Gastroesophageal sphincter (tissue), 4 donors: ENCODE measurements at regions not wholly inside any gene's neighbourhood (a gene's known extent, or its start where the extent isn't known, plus 50 kb on each side); places are given as distances from the start of the nearest gene placed in this dataset.

Experiments
- ATAC-seq: fragments of 150-250 bp; one replicate; pipeline ENCODE4 v1.9.1; 2016; ENCODE audit warnings: mild to moderate bottlenecking, moderate library complexity
- H3K27ac ChIP-seq, 4 donors: fragments of 200-600 bp; sonication (generic) in 3 of 4; 1 replicate in 3 of 4; 2 replicates in 1 of 4; pipeline ENCODE4 v1.5.1; 2016 to 2019
- H3K27me3 ChIP-seq: fragments of 200-600 bp; sonication (generic); one replicate; pipeline ENCODE4 v1.5.1; 2019
- H3K36me3 ChIP-seq, 2 donors: fragments of 200-600 bp; sonication (generic); one replicate each; pipeline ENCODE4 v1.5.1; 2019; ENCODE audit warnings: control low read depth in 1 of 2
- H3K4me1 ChIP-seq, 3 donors: fragments of 200-600 bp; sonication (generic); 1 replicate in 2 of 3; 2 replicates in 1 of 3; pipeline ENCODE4 v1.5.1; 2016 to 2019; ENCODE audit warnings: control low read depth in 2 of 3
- H3K4me3 ChIP-seq, 2 donors: fragments of 200-600 bp; sonication (generic); one replicate each; pipeline ENCODE4 v1.5.1; 2019; ENCODE audit warnings: mild to moderate bottlenecking in 1 of 2, moderate library complexity in 1 of 2
- H3K9me3 ChIP-seq, 3 donors: fragments of 200-600 bp; sonication (generic); one replicate each; pipeline ENCODE4 v1.5.1; 2017 to 2019; ENCODE audit warnings: control low read depth in 2 of 3
- EP300 ChIP-seq: sonication (generic); formaldehyde crosslinking; IDR thresholded peaks from one replicate; pipeline ENCODE4 v1.6.1; 2017; ENCODE audit warnings: antibody characterized with exemption, mild to moderate bottlenecking
- POLR2A ChIP-seq, 2 donors: fragments of 450-650 bp; IDR thresholded peaks; one replicate each; pipeline ENCODE4 v1.6.1; 2017; ENCODE audit warnings: antibody characterized with exemption in 2 of 2, mild to moderate bottlenecking in 2 of 2, moderate library complexity in 1 of 2
- POLR2AphosphoS5 ChIP-seq: sonication (generic); formaldehyde crosslinking; IDR thresholded peaks from one replicate; pipeline ENCODE4 v1.6.1; 2017; ENCODE audit warnings: antibody characterized with exemption
- WGBS, 2 donors: methylation state at CpG; one replicate each; pipeline ENCODE4 v1.1.5; 2018; ENCODE audit warnings: low coverage in 1 of 2; 5-methylcytosine and 5-hydroxymethylcytosine counted together
- TF ChIP-seq, protein P1 (sequence below), 4 experiments: fragments of 200-600 bp in 2 of 4; fragments of 450-650 bp in 2 of 4; sonication (generic) in 1 of 4; IDR thresholded peaks; one replicate each; pipeline ENCODE4 v1.5.1; 2017 to 2019; ENCODE audit warnings: antibody characterized with exemption in 4 of 4, mild to moderate bottlenecking in 2 of 4, moderate library complexity in 2 of 4

DNA sequence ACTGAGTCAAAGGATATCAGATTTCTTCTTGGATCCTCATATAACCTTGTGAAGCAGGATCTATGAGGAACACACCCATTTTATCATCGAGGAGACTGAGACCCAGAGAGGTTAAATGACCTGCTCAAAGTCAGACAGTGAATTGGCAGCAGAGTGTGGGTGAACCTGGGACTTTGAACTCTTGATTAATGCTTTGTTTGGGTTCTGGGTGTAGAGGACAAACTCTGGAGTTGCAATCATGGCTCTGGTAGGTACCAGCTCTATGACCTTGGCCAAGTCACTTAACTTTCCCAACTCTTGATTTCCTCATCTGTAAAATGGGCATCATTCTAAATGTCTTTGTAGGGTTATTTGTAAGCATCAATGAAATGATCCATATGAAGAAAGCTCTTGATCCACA is 166.4 kb downstream of the HAPSTR1 start:
- no peaks in the 10 kb centered on the region for H3K36me3 ChIP-seq
- TF ChIP-seq POLR2AphosphoS5, result no peak
- WGBS, 2 donors, result 80% methylated on average over 1 of the region's 1 CpG; no CpG with 5 or more reads in 1 of the 2 donors
- ATAC-seq, result no peak
- no peak overlapping the region for H3K27ac ChIP-seq
- no peak overlapping the region for H3K4me3 ChIP-seq
- H3K9me3 ChIP-seq, result no peaks in the 10 kb centered on the region
- no peaks in the 10 kb centered on the region for H3K4me1 ChIP-seq
- peaks cover 28% of the 10 kb centered on the region for H3K27me3 ChIP-seq

DNA sequence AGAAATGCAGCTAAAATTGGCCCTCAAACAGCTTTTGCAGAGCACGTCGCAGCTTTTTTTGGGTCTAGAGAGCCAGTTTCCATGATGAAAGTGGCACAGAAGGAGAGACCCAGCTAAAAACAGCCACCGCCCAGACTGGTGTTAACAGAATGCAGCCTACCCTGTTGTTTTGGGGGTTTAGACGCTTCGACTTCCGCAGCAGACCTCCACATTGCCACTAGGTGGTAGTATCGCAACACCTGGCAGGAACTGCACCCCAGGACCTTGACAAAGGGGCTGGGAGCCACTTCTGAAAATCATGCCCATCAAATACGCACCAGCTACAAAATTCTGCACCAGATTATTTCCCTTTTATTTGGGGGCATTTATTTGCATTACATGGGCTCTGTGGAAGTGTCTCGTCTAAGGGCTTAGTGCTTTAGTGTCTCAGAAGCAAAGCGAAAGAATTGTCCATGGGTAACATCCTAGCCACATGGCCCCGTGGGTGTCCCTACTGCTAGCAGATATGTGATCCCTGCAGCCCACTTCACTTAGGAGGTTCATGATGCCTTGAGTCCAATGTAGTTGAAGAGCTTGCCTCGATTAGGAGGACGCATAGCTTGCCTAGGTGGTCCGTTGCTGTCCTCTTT is 167.1 kb downstream of the HAPSTR1 start:
- Histone ChIP-seq H3K36me3 (no peaks in the 10 kb centered on the region), H3K4me1 (no peaks in the 10 kb centered on the region), H3K4me3 (no peak overlapping the region), H3K9me3 (no peaks in the 10 kb centered on the region), H3K27me3 (peaks cover 28% of the 10 kb centered on the region), H3K27ac (no peak overlapping the region)
- TF ChIP-seq, protein P1, sequence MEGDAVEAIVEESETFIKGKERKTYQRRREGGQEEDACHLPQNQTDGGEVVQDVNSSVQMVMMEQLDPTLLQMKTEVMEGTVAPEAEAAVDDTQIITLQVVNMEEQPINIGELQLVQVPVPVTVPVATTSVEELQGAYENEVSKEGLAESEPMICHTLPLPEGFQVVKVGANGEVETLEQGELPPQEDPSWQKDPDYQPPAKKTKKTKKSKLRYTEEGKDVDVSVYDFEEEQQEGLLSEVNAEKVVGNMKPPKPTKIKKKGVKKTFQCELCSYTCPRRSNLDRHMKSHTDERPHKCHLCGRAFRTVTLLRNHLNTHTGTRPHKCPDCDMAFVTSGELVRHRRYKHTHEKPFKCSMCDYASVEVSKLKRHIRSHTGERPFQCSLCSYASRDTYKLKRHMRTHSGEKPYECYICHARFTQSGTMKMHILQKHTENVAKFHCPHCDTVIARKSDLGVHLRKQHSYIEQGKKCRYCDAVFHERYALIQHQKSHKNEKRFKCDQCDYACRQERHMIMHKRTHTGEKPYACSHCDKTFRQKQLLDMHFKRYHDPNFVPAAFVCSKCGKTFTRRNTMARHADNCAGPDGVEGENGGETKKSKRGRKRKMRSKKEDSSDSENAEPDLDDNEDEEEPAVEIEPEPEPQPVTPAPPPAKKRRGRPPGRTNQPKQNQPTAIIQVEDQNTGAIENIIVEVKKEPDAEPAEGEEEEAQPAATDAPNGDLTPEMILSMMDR (IDR thresholded peaks at IDR 0.05), result peak; percentile 37 to 64 (median 49)
- no peak for TF ChIP-seq EP300
- no peak for TF ChIP-seq POLR2AphosphoS5
- no peak for ATAC-seq
- 46 to 68% methylated on average over 8 to 9 of the region's 14 CpGs for WGBS, 2 donors

DNA sequence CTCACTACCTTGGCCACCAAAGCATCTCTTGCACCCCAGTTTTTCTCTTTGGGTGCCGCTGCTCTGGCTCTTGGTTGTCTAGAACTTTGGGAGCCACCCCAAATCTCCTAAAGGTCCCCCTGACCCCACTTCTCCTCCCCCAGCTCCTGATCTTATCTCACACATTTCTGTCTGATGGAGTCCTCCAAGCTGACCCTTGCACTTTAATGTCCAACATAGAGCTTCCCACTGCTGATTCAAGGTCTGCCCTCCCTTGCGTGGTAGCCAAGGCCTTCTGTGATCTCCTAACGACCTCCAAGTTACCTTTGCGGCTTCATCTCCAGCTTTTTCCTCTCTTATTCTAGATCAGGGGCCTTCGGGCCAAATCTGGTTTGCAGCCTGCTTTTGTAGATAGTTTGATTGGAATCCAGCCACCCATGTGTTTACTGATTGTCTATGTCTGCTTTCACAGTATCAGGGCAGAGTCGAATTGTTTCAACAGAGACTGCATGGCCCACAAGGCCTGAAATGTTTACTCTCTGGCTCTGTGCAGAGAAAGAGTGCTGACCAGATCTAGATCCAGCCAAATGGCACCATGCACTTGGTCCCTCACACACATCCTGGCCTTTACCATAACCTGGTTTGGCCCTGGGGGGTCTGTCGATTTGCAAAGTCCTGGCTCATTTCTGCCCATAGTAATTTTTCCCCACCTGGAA is 168.6 kb downstream of the HAPSTR1 start:
- WGBS, 2 donors, result 51 to 66% methylated on average over 5 to 7 of the region's 7 CpGs
- Histone ChIP-seq H3K9me3 (no peaks in the 10 kb centered on the region), H3K4me3 (no peak overlapping the region), H3K27me3 (peaks cover 15% of the 10 kb centered on the region), H3K36me3 (no peaks in the 10 kb centered on the region), H3K4me1 (no peaks in the 10 kb centered on the region), H3K27ac (no peak overlapping the region)
- ATAC-seq, result no peak
- TF ChIP-seq POLR2A (IDR thresholded peaks at IDR 0.05) (no peak), POLR2AphosphoS5 (no peak), EP300 (no peak)
- TF ChIP-seq, protein P1 (IDR thresholded peaks at IDR 0.05), result no peak

DNA sequence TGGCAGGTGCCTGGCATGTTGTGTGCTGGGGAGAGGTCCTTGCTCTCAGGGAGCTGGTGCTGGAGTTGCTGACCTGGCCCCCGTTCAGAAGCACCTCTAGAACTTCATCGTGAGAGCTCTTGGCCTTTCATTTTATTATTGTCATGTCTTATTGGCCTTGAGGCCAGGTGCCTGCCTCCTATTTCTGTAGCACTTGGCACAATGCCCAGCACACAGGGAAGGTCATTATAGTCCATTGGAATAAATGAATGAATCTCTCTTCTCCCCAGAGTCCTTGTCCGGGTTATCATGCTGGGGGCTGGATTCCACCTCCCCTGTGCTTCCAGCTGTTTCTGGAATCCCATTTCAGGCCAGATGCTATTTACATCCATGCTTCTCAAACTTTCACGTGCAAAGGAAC is 169.2 kb downstream of the HAPSTR1 start:
- 33% methylated on average over 3 of the region's 4 CpGs; no CpG with 5 or more reads in 1 of the 2 donors for WGBS, 2 donors
- Histone ChIP-seq H3K9me3 (peaks cover 0 to 2% (median 0%) of the 10 kb centered on the region in 3 donors), H3K36me3 (no peaks in the 10 kb centered on the region), H3K4me3 (no peak overlapping the region), H3K27ac (no peak overlapping the region), H3K4me1 (no peaks in the 10 kb centered on the region), H3K27me3 (peaks cover 15% of the 10 kb centered on the region)
- TF ChIP-seq POLR2AphosphoS5, result no peak
- TF ChIP-seq, protein P1 (IDR thresholded peaks at IDR 0.05), result no peak
- ATAC-seq, result no peak

DNA sequence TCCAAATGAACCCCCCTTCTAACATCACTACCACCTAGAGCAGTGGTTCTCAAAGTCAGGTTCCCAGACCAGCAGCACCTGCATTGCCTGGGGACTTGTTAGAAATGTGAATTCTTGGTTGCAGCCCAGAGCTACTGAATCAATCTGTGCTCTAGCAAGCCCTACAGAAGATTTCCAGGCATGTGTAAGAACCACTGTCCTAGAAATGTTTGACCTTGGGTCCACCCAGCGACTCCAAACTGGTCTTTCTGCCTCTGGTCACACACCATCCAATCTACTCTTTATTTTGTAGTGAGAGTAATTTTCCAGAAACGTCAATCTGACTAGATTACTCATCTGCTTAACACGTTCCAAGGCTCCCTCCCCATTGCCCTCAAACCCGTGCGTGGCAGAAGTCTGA is 169.9 kb downstream of the HAPSTR1 start:
- no peaks in the 10 kb centered on the region for H3K4me1 ChIP-seq
- H3K27me3 ChIP-seq, result peaks cover 15% of the 10 kb centered on the region
- no peak for TF ChIP-seq POLR2AphosphoS5
- no peak for TF ChIP-seq POLR2A (IDR thresholded peaks at IDR 0.05)
- TF ChIP-seq, protein P1 (IDR thresholded peaks at IDR 0.05), result no peak
- TF ChIP-seq EP300, result no peak
- H3K9me3 ChIP-seq, result peaks cover 0 to 10% (median 0%) of the 10 kb centered on the region in 3 donors
- H3K4me3 ChIP-seq, result no peak overlapping the region
- WGBS, 2 donors, result 76 to 84% methylated on average over 3 to 5 of the region's 5 CpGs
- H3K27ac ChIP-seq, result no peak overlapping the region
- no peaks in the 10 kb centered on the region for H3K36me3 ChIP-seq
- no peak for ATAC-seq
